DOHH2 (cell line): ENCODE measurements at regions not wholly inside any gene's neighbourhood (a gene's known extent, or its start where the extent isn't known, plus 50 kb on each side); places are given as distances from the start of the nearest gene placed in this dataset.

Source experiments
- H3F3A ChIP-seq: fragments of 200-600 bp; sonication (generic), shearing (Covaris generic); 2 replicates; pipeline ENCODE4 v1.6.0; 2016; ENCODE audit warnings: antibody characterized with exemption, mild to moderate bottlenecking; ENCODE audit not compliant: control insufficient read depth, insufficient read depth
- H3K27ac ChIP-seq: fragments of 200-600 bp; sonication (generic); 2 replicates; pipeline ENCODE4 v1.5.1; 2014; ENCODE audit warnings: low read depth, mild to moderate bottlenecking, low read length, moderate library complexity
- H3K27me3 ChIP-seq: fragments of 200-600 bp; sonication (generic); 2 replicates; pipeline ENCODE4 v1.6.1; 2014; ENCODE audit warnings: mild to moderate bottlenecking, low read length, mixed read lengths; ENCODE audit not compliant: control insufficient read depth
- H3K36me3 ChIP-seq: fragments of 200-600 bp; sonication (generic); 2 replicates; pipeline ENCODE4 v1.6.1; 2014; ENCODE audit warnings: mild to moderate bottlenecking, low read length, moderate library complexity, mixed read lengths; ENCODE audit not compliant: control insufficient read depth
- H3K4me1 ChIP-seq: fragments of 200-600 bp; sonication (generic); 2 replicates; pipeline ENCODE4 v1.6.1; 2014; ENCODE audit warnings: mild to moderate bottlenecking, low read length, mixed read lengths; ENCODE audit not compliant: control insufficient read depth
- H3K4me2 ChIP-seq: fragments of 200-600 bp; sonication (generic); 2 replicates; pipeline ENCODE4 v1.6.0; 2014; ENCODE audit warnings: mild to moderate bottlenecking, low read length, moderate library complexity
- H3K4me3 ChIP-seq: fragments of 200-600 bp; sonication (generic); 2 replicates; pipeline ENCODE4 v1.5.1; 2014; ENCODE audit warnings: mild to moderate bottlenecking, low read length, mixed read lengths
- H3K79me2 ChIP-seq: fragments of 200-600 bp; sonication (generic); 2 replicates; pipeline ENCODE4 v1.6.1; 2014; ENCODE audit warnings: mild to moderate bottlenecking, low read length, mixed read lengths; ENCODE audit not compliant: control insufficient read depth
- H3K9me2 ChIP-seq: fragments of 200-600 bp; sonication (generic); replicated peaks from 2 replicates; pipeline ENCODE4 v1.6.1; 2014; ENCODE audit warnings: mild to moderate bottlenecking, low read length, mixed read lengths; ENCODE audit not compliant: control insufficient read depth
- H3K9me3 ChIP-seq: fragments of 200-600 bp; sonication (generic); 2 replicates; pipeline ENCODE4 v1.6.1; 2014; ENCODE audit warnings: antibody characterized with exemption, low read length, mixed read lengths; ENCODE audit not compliant: control insufficient read depth, insufficient read depth
- H4K20me1 ChIP-seq: fragments of 200-600 bp; sonication (generic); 2 replicates; pipeline ENCODE4 v1.6.0; 2014; ENCODE audit warnings: low read depth, mild to moderate bottlenecking, antibody characterized with exemption, low read length, moderate library complexity; ENCODE audit not compliant: control insufficient read depth, insufficient read depth
- CTCF ChIP-seq: fragments of 200-600 bp; sonication (generic); IDR thresholded peaks from one replicate; pipeline ENCODE4 v1.5.1; 2014; ENCODE audit warnings: antibody characterized with exemption, mild to moderate bottlenecking, low read depth, low read length; ENCODE audit not compliant: poor library complexity, severe bottlenecking
- EZH2phosphoT487 ChIP-seq: fragments of 200-600 bp; sonication (generic); IDR thresholded peaks from 2 replicates; pipeline ENCODE4 v1.6.1; 2017; ENCODE audit warnings: borderline replicate concordance, mild to moderate bottlenecking, antibody characterized with exemption, low read length, moderate library complexity, mixed read lengths

- no peaks in the 10 kb centered on the region for H3K79me2 ChIP-seq
- H3K9me2 ChIP-seq, result no peaks in the 10 kb centered on the region
- no peaks in the 10 kb centered on the region for H3K36me3 ChIP-seq
- TF ChIP-seq EZH2phosphoT487, result no peak
- TF ChIP-seq CTCF, result no peak
- H3K27me3 ChIP-seq, result no peaks in the 10 kb centered on the region
- H3K27ac ChIP-seq, result no peak overlapping the region
- no peak overlapping the region for H3K4me3 ChIP-seq
- no peak overlapping the region for H3K4me2 ChIP-seq
- H3K9me3 ChIP-seq, result no peaks in the 10 kb centered on the region
- H3K4me1 ChIP-seq, result no peaks in the 10 kb centered on the region
- H4K20me1 ChIP-seq, result no peaks in the 10 kb centered on the region
- H3F3A ChIP-seq, result no peaks in the 10 kb centered on the region
Observed at GRCh38 chr7:10122551-10123100, 851.0 kb upstream of the PHF14 start.

DNA sequence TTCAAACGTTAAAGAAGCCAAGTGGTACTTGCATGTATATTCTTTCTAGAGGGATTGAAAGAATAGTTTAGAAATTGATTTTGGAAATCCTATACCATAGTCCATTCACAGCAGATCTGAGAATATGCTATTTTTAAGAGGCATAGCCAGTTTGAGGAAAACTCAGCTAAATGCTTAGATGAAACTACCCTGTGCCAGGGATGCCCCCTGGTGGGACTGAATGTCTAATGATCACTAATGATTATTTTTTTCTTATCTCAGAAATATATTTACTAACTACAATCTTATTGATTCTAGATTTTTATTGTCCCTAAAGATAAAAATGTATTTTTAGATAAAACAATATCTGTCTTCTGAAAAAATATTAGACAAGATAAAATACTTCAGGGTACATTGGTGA, 844.9 kb upstream of the PHF14 start:
- no peak for TF ChIP-seq EZH2phosphoT487
- peak; percentile 44 for TF ChIP-seq CTCF
- Histone ChIP-seq H4K20me1 (no peaks in the 10 kb centered on the region), H3K9me2 (no peaks in the 10 kb centered on the region), H3K36me3 (no peaks in the 10 kb centered on the region), H3F3A (no peaks in the 10 kb centered on the region), H3K27me3 (no peaks in the 10 kb centered on the region), H3K4me3 (no peak overlapping the region), H3K4me2 (no peak overlapping the region), H3K4me1 (no peaks in the 10 kb centered on the region), H3K9me3 (no peaks in the 10 kb centered on the region), H3K79me2 (no peaks in the 10 kb centered on the region), H3K27ac (no peak overlapping the region)

GRCh38 chr7:10138087-10138854, 835.4 kb upstream of the PHF14 start:
- Histone ChIP-seq H3K27ac (no peak overlapping the region), H3K9me2 (no peaks in the 10 kb centered on the region), H4K20me1 (no peaks in the 10 kb centered on the region), H3F3A (no peaks in the 10 kb centered on the region), H3K4me1 (no peaks in the 10 kb centered on the region), H3K4me3 (no peak overlapping the region), H3K79me2 (no peaks in the 10 kb centered on the region), H3K4me2 (no peak overlapping the region), H3K36me3 (no peaks in the 10 kb centered on the region), H3K27me3 (no peaks in the 10 kb centered on the region), H3K9me3 (no peaks in the 10 kb centered on the region)
- TF ChIP-seq EZH2phosphoT487 (no peak), CTCF (no peak)
